ENCODE measurements at regions not wholly inside any gene's neighbourhood (a gene's known extent, or its start where the extent isn't known, plus 50 kb on each side); places are given as distances from the start of the nearest gene placed in this dataset.

- TF ChIP-seq EZH2phosphoT487 (IDR thresholded peaks at IDR 0.05; ENCODE audit: borderline replicate concordance, low read length) = no peak
- TF ChIP-seq, protein P1, sequence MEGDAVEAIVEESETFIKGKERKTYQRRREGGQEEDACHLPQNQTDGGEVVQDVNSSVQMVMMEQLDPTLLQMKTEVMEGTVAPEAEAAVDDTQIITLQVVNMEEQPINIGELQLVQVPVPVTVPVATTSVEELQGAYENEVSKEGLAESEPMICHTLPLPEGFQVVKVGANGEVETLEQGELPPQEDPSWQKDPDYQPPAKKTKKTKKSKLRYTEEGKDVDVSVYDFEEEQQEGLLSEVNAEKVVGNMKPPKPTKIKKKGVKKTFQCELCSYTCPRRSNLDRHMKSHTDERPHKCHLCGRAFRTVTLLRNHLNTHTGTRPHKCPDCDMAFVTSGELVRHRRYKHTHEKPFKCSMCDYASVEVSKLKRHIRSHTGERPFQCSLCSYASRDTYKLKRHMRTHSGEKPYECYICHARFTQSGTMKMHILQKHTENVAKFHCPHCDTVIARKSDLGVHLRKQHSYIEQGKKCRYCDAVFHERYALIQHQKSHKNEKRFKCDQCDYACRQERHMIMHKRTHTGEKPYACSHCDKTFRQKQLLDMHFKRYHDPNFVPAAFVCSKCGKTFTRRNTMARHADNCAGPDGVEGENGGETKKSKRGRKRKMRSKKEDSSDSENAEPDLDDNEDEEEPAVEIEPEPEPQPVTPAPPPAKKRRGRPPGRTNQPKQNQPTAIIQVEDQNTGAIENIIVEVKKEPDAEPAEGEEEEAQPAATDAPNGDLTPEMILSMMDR (conservative IDR thresholded peaks at IDR 0.05; ENCODE audit: low read depth, low read length) = no peak
These were observed 359.9 kb upstream of the HNRNPA3 start for GRCh38 chr2:176852667-176853066.
